ENCODE measurements at regions not wholly inside any gene's neighbourhood (a gene's known extent, or its start where the extent isn't known, plus 50 kb on each side); places are given as distances from the start of the nearest gene placed in this dataset.

GRCh38 chr17:73701701-73702100 lies 57.5 kb upstream of the SDK2 start:
- no peaks in the 10 kb centered on the region for H3K36me3 ChIP-seq (ENCODE audit: control insufficient read depth, insufficient read depth, low read length)
- POLR2A ChIA-PET, result no interaction called here
- CTCF ChIA-PET, result no interaction called here
- H3K27me3 ChIP-seq (ENCODE audit: control insufficient read depth, insufficient read depth, low read length), result no peaks in the 10 kb centered on the region
- TF ChIP-seq CTCF (IDR thresholded peaks at IDR 0.05; ENCODE audit: insufficient read depth, low read depth, low read length), result no peak
- H3K4me3 ChIP-seq (ENCODE audit: low read depth, low read length), result no peak overlapping the region
- no peak for DNase-seq (ENCODE audit: low read depth)

GRCh38 chr17:73703192-73703591 lies 58.9 kb upstream of the SDK2 start:
- no peaks in the 10 kb centered on the region for H3K36me3 ChIP-seq (ENCODE audit: control insufficient read depth, insufficient read depth, low read length)
- ChIA-PET CTCF (no interaction called here), POLR2A (no interaction called here)
- no peak for TF ChIP-seq CTCF (IDR thresholded peaks at IDR 0.05; ENCODE audit: insufficient read depth, low read depth, low read length)
- no peak overlapping the region for H3K4me3 ChIP-seq (ENCODE audit: low read depth, low read length)
- no peak for DNase-seq (ENCODE audit: low read depth)
- H3K27me3 ChIP-seq (ENCODE audit: control insufficient read depth, insufficient read depth, low read length), result no peaks in the 10 kb centered on the region

GRCh38 chr17:73703917-73704316 lies 59.7 kb upstream of the SDK2 start:
- no peak for DNase-seq (ENCODE audit: low read depth)
- Histone ChIP-seq H3K27me3 (ENCODE audit: control insufficient read depth, insufficient read depth, low read length) (no peaks in the 10 kb centered on the region), H3K4me3 (ENCODE audit: low read depth, low read length) (no peak overlapping the region), H3K36me3 (ENCODE audit: control insufficient read depth, insufficient read depth, low read length) (no peaks in the 10 kb centered on the region)
- ChIA-PET CTCF (interaction anchor here (0.7 kb wide), 1 partner anchor 63 kb away, joined by 3 read pairs; no protein-coding TSS in a partner anchor), POLR2A (no interaction called here)
- TF ChIP-seq CTCF (IDR thresholded peaks at IDR 0.05; ENCODE audit: insufficient read depth, low read depth, low read length), result no peak

- no peak for TF ChIP-seq CTCF (IDR thresholded peaks at IDR 0.05; ENCODE audit: insufficient read depth, low read depth, low read length)
- CTCF ChIA-PET, result interaction anchor here (0.7 kb wide), 1 partner anchor 161 kb away, joined by 3 read pairs; no protein-coding TSS in a partner anchor
- peak; percentile 71 for DNase-seq (ENCODE audit: low read depth)
These were observed 61.3 kb upstream of the SDK2 start for GRCh38 chr17:73705594-73705993.

GRCh38 chr17:73706428-73706827 lies 62.2 kb upstream of the SDK2 start:
- Histone ChIP-seq H3K27me3 (ENCODE audit: control insufficient read depth, insufficient read depth, low read length) (no peaks in the 10 kb centered on the region), H3K36me3 (ENCODE audit: control insufficient read depth, insufficient read depth, low read length) (no peaks in the 10 kb centered on the region), H3K4me3 (ENCODE audit: low read depth, low read length) (no peak overlapping the region)
- no peak for TF ChIP-seq CTCF (IDR thresholded peaks at IDR 0.05; ENCODE audit: insufficient read depth, low read depth, low read length)
- ChIA-PET CTCF (no interaction called here), POLR2A (no interaction called here)
- DNase-seq (ENCODE audit: low read depth), result no peak

More at GRCh38 chr17:73705594-73705993, 61.3 kb upstream of the SDK2 start:
- H3K27me3 ChIP-seq (ENCODE audit: control insufficient read depth, insufficient read depth, low read length), result no peaks in the 10 kb centered on the region
- no peaks in the 10 kb centered on the region for H3K36me3 ChIP-seq (ENCODE audit: control insufficient read depth, insufficient read depth, low read length)
- POLR2A ChIA-PET, result no interaction called here
- no peak overlapping the region for H3K4me3 ChIP-seq (ENCODE audit: low read depth, low read length)
